ENCODE measurements at regions not wholly inside any gene's neighbourhood (a gene's known extent, or its start where the extent isn't known, plus 50 kb on each side); places are given as distances from the start of the nearest gene placed in this dataset.
"Not testable (repeated sequence)": the region's sequence is repeated elsewhere in the genome, so short reads cannot be mapped to it uniquely, and the experiment has no call there.

GRCh38 chr4:101694403-101694802, 96.1 kb upstream of the BANK1 start:
- not testable (repeated sequence) for H3K27ac Mint-ChIP-seq; H3K36me3 Mint-ChIP-seq (ENCODE audit: low read depth); H3K4me3 Mint-ChIP-seq; DNase-seq; H3K4me1 Mint-ChIP-seq (ENCODE audit: low read depth); H3K9me3 Mint-ChIP-seq
- H3K27me3 Mint-ChIP-seq = peaks cover 22% of the 10 kb centered on the region

- H3K9me3 Mint-ChIP-seq = no peaks in the 10 kb centered on the region
- no peak overlapping the region for H3K27ac Mint-ChIP-seq
- peaks cover 20% of the 10 kb centered on the region for H3K27me3 Mint-ChIP-seq
- H3K36me3 Mint-ChIP-seq (ENCODE audit: low read depth) = no peaks in the 10 kb centered on the region
- H3K4me1 Mint-ChIP-seq (ENCODE audit: low read depth) = no peaks in the 10 kb centered on the region
- no peak for DNase-seq
- no peak overlapping the region for H3K4me3 Mint-ChIP-seq
These were observed 96.6 kb upstream of the BANK1 start for GRCh38 chr4:101693842-101694398.

GRCh38 chr4:101689220-101689619, 101.3 kb upstream of the BANK1 start:
- Mint-ChIP-seq H3K27me3 (peaks cover 26% of the 10 kb centered on the region), H3K36me3 (ENCODE audit: low read depth) (no peaks in the 10 kb centered on the region), H3K4me1 (ENCODE audit: low read depth) (no peaks in the 10 kb centered on the region), H3K9me3 (no peaks in the 10 kb centered on the region), H3K27ac (no peak overlapping the region), H3K4me3 (no peak overlapping the region)
- no peak for DNase-seq

GRCh38 chr4:101685126-101685525, 105.4 kb upstream of the BANK1 start:
- H3K4me1 Mint-ChIP-seq (ENCODE audit: low read depth) = no peaks in the 10 kb centered on the region
- H3K4me3 Mint-ChIP-seq = no peak overlapping the region
- no peaks in the 10 kb centered on the region for H3K36me3 Mint-ChIP-seq (ENCODE audit: low read depth)
- H3K27me3 Mint-ChIP-seq = peaks cover 13% of the 10 kb centered on the region
- no peak overlapping the region for H3K27ac Mint-ChIP-seq
- DNase-seq = no peak
- H3K9me3 Mint-ChIP-seq = no peaks in the 10 kb centered on the region

- no peaks in the 10 kb centered on the region for H3K4me1 Mint-ChIP-seq (ENCODE audit: low read depth)
- no peak for DNase-seq
These were observed 107.6 kb upstream of the BANK1 start for GRCh38 chr4:101682946-101683345.

GRCh38 chr4:101678180-101678579, 112.3 kb upstream of the BANK1 start:
- Mint-ChIP-seq H3K27ac (no peak overlapping the region), H3K36me3 (ENCODE audit: low read depth) (no peaks in the 10 kb centered on the region), H3K9me3 (no peaks in the 10 kb centered on the region), H3K4me3 (no peak overlapping the region), H3K27me3 (peaks cover 3% of the 10 kb centered on the region), H3K4me1 (ENCODE audit: low read depth) (no peaks in the 10 kb centered on the region)
- no peak for DNase-seq

More at GRCh38 chr4:101682946-101683345, 107.6 kb upstream of the BANK1 start:
- peaks cover 12% of the 10 kb centered on the region for H3K27me3 Mint-ChIP-seq
- H3K4me3 Mint-ChIP-seq = no peak overlapping the region
- no peaks in the 10 kb centered on the region for H3K9me3 Mint-ChIP-seq
- H3K36me3 Mint-ChIP-seq (ENCODE audit: low read depth) = no peaks in the 10 kb centered on the region
- no peak overlapping the region for H3K27ac Mint-ChIP-seq

- Mint-ChIP-seq H3K4me3 (no peak overlapping the region), H3K27me3 (no peaks in the 10 kb centered on the region), H3K36me3 (ENCODE audit: low read depth) (no peaks in the 10 kb centered on the region), H3K4me1 (ENCODE audit: low read depth) (no peaks in the 10 kb centered on the region), H3K9me3 (no peaks in the 10 kb centered on the region), H3K27ac (no peak overlapping the region)
- DNase-seq = no peak
These were observed 119.6 kb upstream of the BANK1 start for GRCh38 chr4:101670897-101671296.

GRCh38 chr4:101670370-101670769, 120.2 kb upstream of the BANK1 start:
- no peaks in the 10 kb centered on the region for H3K27me3 Mint-ChIP-seq
- no peak overlapping the region for H3K4me3 Mint-ChIP-seq
- no peaks in the 10 kb centered on the region for H3K36me3 Mint-ChIP-seq (ENCODE audit: low read depth)
- DNase-seq = no peak
- no peak overlapping the region for H3K27ac Mint-ChIP-seq
- H3K9me3 Mint-ChIP-seq = no peaks in the 10 kb centered on the region
- no peaks in the 10 kb centered on the region for H3K4me1 Mint-ChIP-seq (ENCODE audit: low read depth)

- Mint-ChIP-seq H3K4me3 (no peak overlapping the region), H3K27ac (no peak overlapping the region), H3K9me3 (no peaks in the 10 kb centered on the region), H3K27me3 (no peaks in the 10 kb centered on the region), H3K4me1 (ENCODE audit: low read depth) (no peaks in the 10 kb centered on the region), H3K36me3 (ENCODE audit: low read depth) (no peaks in the 10 kb centered on the region)
- DNase-seq = no peak
These were observed 120.7 kb upstream of the BANK1 start for GRCh38 chr4:101669832-101670188.

- Mint-ChIP-seq H3K27me3 (no peaks in the 10 kb centered on the region), H3K36me3 (ENCODE audit: low read depth) (no peaks in the 10 kb centered on the region), H3K27ac (no peak overlapping the region), H3K4me3 (no peak overlapping the region), H3K4me1 (ENCODE audit: low read depth) (no peaks in the 10 kb centered on the region), H3K9me3 (no peaks in the 10 kb centered on the region)
- DNase-seq = no peak
These were observed 121.2 kb upstream of the BANK1 start for GRCh38 chr4:101669138-101669831.

- DNase-seq = no peak
These were observed 123.2 kb upstream of the BANK1 start for GRCh38 chr4:101667348-101667747.

GRCh38 chr4:101660607-101661006, 129.9 kb upstream of the BANK1 start:
- H3K4me1 Mint-ChIP-seq (ENCODE audit: low read depth) = no peaks in the 10 kb centered on the region
- H3K27ac Mint-ChIP-seq = no peak overlapping the region
- H3K4me3 Mint-ChIP-seq = no peak overlapping the region
- no peak for DNase-seq
- peaks cover 15% of the 10 kb centered on the region for H3K27me3 Mint-ChIP-seq
- H3K36me3 Mint-ChIP-seq (ENCODE audit: low read depth) = no peaks in the 10 kb centered on the region
- H3K9me3 Mint-ChIP-seq = no peaks in the 10 kb centered on the region

More at GRCh38 chr4:101667348-101667747, 123.2 kb upstream of the BANK1 start:
- Mint-ChIP-seq H3K36me3 (ENCODE audit: low read depth) (no peaks in the 10 kb centered on the region), H3K27me3 (no peaks in the 10 kb centered on the region), H3K27ac (no peak overlapping the region), H3K4me1 (ENCODE audit: low read depth) (no peaks in the 10 kb centered on the region), H3K4me3 (no peak overlapping the region), H3K9me3 (no peaks in the 10 kb centered on the region)

GRCh38 chr4:101655857-101656256, 134.7 kb upstream of the BANK1 start:
- Mint-ChIP-seq H3K9me3 (no peaks in the 10 kb centered on the region), H3K4me3 (no peak overlapping the region), H3K36me3 (ENCODE audit: low read depth) (no peaks in the 10 kb centered on the region), H3K4me1 (ENCODE audit: low read depth) (no peaks in the 10 kb centered on the region), H3K27ac (no peak overlapping the region), H3K27me3 (peaks cover 23% of the 10 kb centered on the region)
- no peak for DNase-seq

- no peaks in the 10 kb centered on the region for H3K36me3 Mint-ChIP-seq (ENCODE audit: low read depth)
These were observed 135.5 kb upstream of the BANK1 start for GRCh38 chr4:101655005-101655404.

GRCh38 chr4:101651778-101652177, 138.8 kb upstream of the BANK1 start:
- no peaks in the 10 kb centered on the region for H3K36me3 Mint-ChIP-seq (ENCODE audit: low read depth)

More at GRCh38 chr4:101655005-101655404, 135.5 kb upstream of the BANK1 start:
- Mint-ChIP-seq H3K27me3 (peaks cover 24% of the 10 kb centered on the region), H3K9me3 (no peaks in the 10 kb centered on the region), H3K4me3 (no peak overlapping the region), H3K4me1 (ENCODE audit: low read depth) (no peaks in the 10 kb centered on the region), H3K27ac (no peak overlapping the region)
- DNase-seq = no peak

More at GRCh38 chr4:101651778-101652177, 138.8 kb upstream of the BANK1 start:
- Mint-ChIP-seq H3K4me3 (no peak overlapping the region), H3K4me1 (ENCODE audit: low read depth) (no peaks in the 10 kb centered on the region), H3K9me3 (no peaks in the 10 kb centered on the region), H3K27me3 (peaks cover 19% of the 10 kb centered on the region), H3K27ac (no peak overlapping the region)
- DNase-seq = no peak

All from activated T-cell treated with anti-CD3 and anti-CD28 coated beads, Interleukin-2, amount 50 U/mL, for 24 hours (primary cell).